ENCODE measurements at regions not wholly inside any gene's neighbourhood (a gene's known extent, or its start where the extent isn't known, plus 50 kb on each side); places are given as distances from the start of the nearest gene placed in this dataset.

DNA sequence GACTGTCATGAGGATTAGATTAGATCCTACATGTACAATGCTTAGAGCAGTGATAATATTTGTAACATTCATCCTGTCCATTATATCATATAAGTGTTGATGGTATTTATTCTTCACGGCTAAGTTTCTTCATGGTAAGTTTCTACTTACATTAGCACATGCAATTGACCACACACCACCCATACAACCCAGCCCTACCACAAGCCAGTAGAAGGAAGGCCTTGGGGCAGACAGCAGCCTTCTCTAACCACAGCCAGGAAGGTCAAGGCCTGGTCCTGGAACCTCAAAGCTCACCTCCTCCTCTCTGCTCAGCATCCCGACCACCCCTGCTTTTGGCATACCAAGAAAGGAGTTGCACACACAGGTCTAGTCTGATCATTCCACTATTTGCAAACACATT is 245.2 kb upstream of the SDK2 start:
- 89 to 93% methylated on average over 2 of the region's 2 CpGs for WGBS, 2 donors
- H3K36me3 ChIP-seq (replicated peaks in 1 of 2; ENCODE audit: insufficient read depth in 1 of 2, low read depth in 2 of 2): no peaks in the 10 kb centered on the region
- H3K27ac ChIP-seq: no peak overlapping the region
- ATAC-seq: no peak
- DNase-seq: no peak
- intact Hi-C loops (cut with DNase I): no loop called here
- H3K27me3 ChIP-seq: no peaks in the 10 kb centered on the region
- no peak for TF ChIP-seq POLR2A (IDR thresholded peaks at IDR 0.05)
- no peak overlapping the region for H3K4me3 ChIP-seq
- H3K4me1 ChIP-seq: no peaks in the 10 kb centered on the region
- no peaks in the 10 kb centered on the region for H3K9me3 ChIP-seq

DNA sequence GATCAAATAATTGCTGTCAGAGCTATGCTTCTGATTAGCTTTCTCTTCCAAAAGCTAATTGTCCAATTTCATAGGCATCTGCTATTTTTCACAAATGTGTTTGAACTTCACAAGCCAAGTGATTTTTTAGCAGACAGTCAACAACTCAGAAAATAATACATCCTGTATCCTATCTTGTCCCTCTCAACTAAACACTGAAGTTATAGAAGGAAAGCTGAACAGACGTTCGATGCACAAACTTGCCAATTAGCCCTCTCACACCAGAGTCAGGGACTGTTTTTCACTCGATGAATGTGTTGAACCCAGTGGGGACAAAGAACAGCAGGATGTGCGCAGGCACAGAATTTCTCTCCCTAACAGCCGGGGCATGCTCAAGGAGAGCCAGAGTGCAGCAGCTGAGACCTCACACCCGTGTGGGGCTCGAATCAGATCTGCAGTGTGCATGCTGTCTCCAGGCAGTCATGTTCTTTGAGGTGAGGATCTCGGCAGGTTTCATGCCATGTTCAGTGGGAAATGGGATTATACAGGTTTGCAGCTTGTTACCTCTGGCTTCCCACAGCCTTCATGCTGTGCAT is 246.7 kb upstream of the SDK2 start:
- no peak for ATAC-seq
- H3K27me3 ChIP-seq: no peaks in the 10 kb centered on the region
- no peak for DNase-seq
- H3K9me3 ChIP-seq: no peaks in the 10 kb centered on the region
- no peaks in the 10 kb centered on the region for H3K4me1 ChIP-seq
- no peaks in the 10 kb centered on the region for H3K36me3 ChIP-seq (replicated peaks in 1 of 2; ENCODE audit: insufficient read depth in 1 of 2, low read depth in 2 of 2)
- no peak overlapping the region for H3K4me3 ChIP-seq
- H3K27ac ChIP-seq: no peak overlapping the region
- WGBS, 2 donors: 72 to 84% methylated on average over 7 to 8 of the region's 8 CpGs
- intact Hi-C loops (cut with DNase I): no loop called here
- TF ChIP-seq POLR2A (IDR thresholded peaks at IDR 0.05) (no peak), CTCF (IDR thresholded peaks at IDR 0.05) (no peak)

DNA sequence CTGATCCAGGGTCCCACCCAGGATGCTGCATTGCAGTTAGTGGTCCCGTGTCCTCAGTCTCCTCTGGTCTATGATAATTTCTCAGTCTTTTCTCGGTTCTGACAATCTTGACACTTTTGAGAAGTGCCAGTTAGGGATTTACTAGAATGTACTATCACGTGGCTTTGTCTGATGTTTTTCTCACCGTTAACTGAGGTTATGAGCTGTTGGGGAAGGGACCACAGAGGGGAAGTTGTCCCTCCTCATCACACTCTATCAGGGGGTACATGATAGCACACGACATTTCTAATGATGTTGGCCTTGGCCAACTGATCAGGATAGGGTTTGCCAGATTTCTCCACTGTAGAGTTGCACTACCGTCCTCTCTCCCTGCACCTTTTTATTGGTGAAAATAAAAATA is 250.9 kb upstream of the SDK2 start:
- ATAC-seq (no peak), DNase-seq (no peak)
- no peaks in the 10 kb centered on the region for H3K36me3 ChIP-seq (replicated peaks in 1 of 2; ENCODE audit: insufficient read depth in 1 of 2, low read depth in 2 of 2)
- H3K27ac ChIP-seq: no peak overlapping the region
- no peak for TF ChIP-seq POLR2A (IDR thresholded peaks at IDR 0.05)
- TF ChIP-seq CTCF (IDR thresholded peaks at IDR 0.05): no peak
- no peaks in the 10 kb centered on the region for H3K27me3 ChIP-seq
- H3K9me3 ChIP-seq: no peaks in the 10 kb centered on the region
- WGBS, 2 donors: 43 to 62% methylated on average over 6 of the region's 6 CpGs
- H3K4me3 ChIP-seq: no peak overlapping the region
- intact Hi-C loops (cut with DNase I): no loop called here
- H3K4me1 ChIP-seq: no peaks in the 10 kb centered on the region

DNA sequence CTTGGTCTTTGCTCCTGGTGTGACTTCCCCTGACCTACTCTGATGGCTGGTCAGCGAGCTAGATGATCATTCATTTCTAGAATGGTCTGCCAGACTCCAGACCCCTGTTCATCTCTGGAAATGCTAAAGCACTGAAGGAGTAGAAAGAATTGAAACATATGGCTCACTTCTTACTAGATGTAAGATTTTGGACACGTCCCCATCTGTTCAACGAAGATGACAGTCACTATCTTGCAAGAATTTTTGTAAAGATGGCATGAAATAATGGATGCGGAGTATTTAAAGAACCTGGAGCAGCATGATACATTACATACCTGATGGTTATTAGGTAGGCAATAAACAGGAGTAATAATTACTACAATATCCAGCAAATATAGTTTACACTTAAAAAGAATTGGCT is 252.7 kb upstream of the SDK2 start:
- no peak for DNase-seq
- intact Hi-C loops (cut with DNase I): no loop called here
- H3K36me3 ChIP-seq (replicated peaks in 1 of 2; ENCODE audit: insufficient read depth in 1 of 2, low read depth in 2 of 2): no peaks in the 10 kb centered on the region
- ATAC-seq: no peak
- H3K4me3 ChIP-seq: no peak overlapping the region
- no peak overlapping the region for H3K27ac ChIP-seq
- no peaks in the 10 kb centered on the region for H3K9me3 ChIP-seq
- 60 to 66% methylated on average over 4 of the region's 4 CpGs for WGBS, 2 donors
- H3K27me3 ChIP-seq: peaks cover 0 to 5% of the 10 kb centered on the region in 2 donors
- TF ChIP-seq POLR2A (IDR thresholded peaks at IDR 0.05) (no peak), CTCF (IDR thresholded peaks at IDR 0.05) (no peak)
- H3K4me1 ChIP-seq: peaks cover 7% of the 10 kb centered on the region

GRCh38 chr17:73899839-73900238 is 255.6 kb upstream of the SDK2 start:
- DNase-seq (no peak), ATAC-seq (no peak)
- H3K4me3 ChIP-seq: no peak overlapping the region
- 84 to 89% methylated on average over 8 of the region's 8 CpGs for WGBS, 2 donors
- no peaks in the 10 kb centered on the region for H3K36me3 ChIP-seq (replicated peaks in 1 of 2; ENCODE audit: insufficient read depth in 1 of 2, low read depth in 2 of 2)
- no peak for TF ChIP-seq CTCF (IDR thresholded peaks at IDR 0.05)
- no peak for TF ChIP-seq POLR2A (IDR thresholded peaks at IDR 0.05)
- no peaks in the 10 kb centered on the region for H3K9me3 ChIP-seq
- H3K4me1 ChIP-seq: peaks cover 12% of the 10 kb centered on the region
- H3K27me3 ChIP-seq: peaks cover 0 to 5% of the 10 kb centered on the region in 2 donors
- intact Hi-C loops (cut with DNase I): loop anchor here (10.0 kb wide), 1 partner anchor 55 kb away; no protein-coding TSS in a partner anchor
- H3K27ac ChIP-seq: no peak overlapping the region

All from body of pancreas (tissue), 4 donors.